HL-60 (cell line): ENCODE measurements at regions not wholly inside any gene's neighbourhood (a gene's known extent, or its start where the extent isn't known, plus 50 kb on each side); places are given as distances from the start of the nearest gene placed in this dataset.
A peak's percentile ranks its signal among the peaks of the same experiment; 100 is the strongest.
"Not testable (repeated sequence)": the region's sequence is repeated elsewhere in the genome, so short reads cannot be mapped to it uniquely, and the experiment has no call there.

Experiments
- DNase-seq, 2 experiments: peaks; one replicate each; pipeline ENCODE4 v3.0.0-alpha.2; 2010 to 2020; ENCODE audit warnings: low read depth in 1 of 2, low spot score in 1 of 2
- H3K27ac ChIP-seq: fragments of 250-450 bp; sonication (Bioruptor Pico); replicated peaks from 2 replicates; pipeline ENCODE4 v1.5.1; 2020; ENCODE audit warnings: mild to moderate bottlenecking, moderate library complexity
- H3K27me3 ChIP-seq: fragments of 250-450 bp; sonication (Bioruptor Pico); 2 replicates; pipeline ENCODE4 v1.5.1; 2021; ENCODE audit warnings: mild to moderate bottlenecking, moderate library complexity; ENCODE audit not compliant: insufficient read depth, poor library complexity, severe bottlenecking
- H3K4me3 ChIP-seq: replicated peaks from 2 replicates; pipeline ENCODE4 v1.5.1; 2011; ENCODE audit warnings: mild to moderate bottlenecking, control low read depth, low read length; ENCODE audit not compliant: insufficient read depth
- CTCF ChIP-seq: IDR thresholded peaks from one replicate; pipeline ENCODE4 v1.5.1; 2011; ENCODE audit warnings: low read length, control low read depth, inconsistent platforms; ENCODE audit not compliant: insufficient read depth
- GABPA ChIP-seq: IDR thresholded peaks from 2 replicates; pipeline ENCODE4 v1.6.1; 2012; ENCODE audit warnings: low read depth
- POLR2AphosphoS5 ChIP-seq: IDR thresholded peaks from 2 replicates; pipeline ENCODE4 v1.6.1; 2012; ENCODE audit warnings: low read depth
- REST ChIP-seq: IDR thresholded peaks from 2 replicates; pipeline ENCODE4 v1.6.1; 2012; ENCODE audit warnings: low read depth; ENCODE audit not compliant: insufficient replicate concordance
- SPI1 ChIP-seq: IDR thresholded peaks from 2 replicates; pipeline ENCODE4 v1.6.1; 2012; ENCODE audit warnings: low read depth, mild to moderate bottlenecking, borderline replicate concordance

- no peaks in the 10 kb centered on the region for H3K27me3 ChIP-seq
- H3K27ac ChIP-seq = no peak overlapping the region
- no peak for DNase-seq
- TF ChIP-seq SPI1 (no peak), GABPA (no peak), REST (no peak), CTCF (no peak), POLR2AphosphoS5 (no peak)
- H3K4me3 ChIP-seq = no peak overlapping the region
Observed at GRCh38 chr18:70822117-70822516, 533.3 kb downstream of the SOCS6 start.

GRCh38 chr18:70808481-70809056 lies 519.7 kb downstream of the SOCS6 start:
- no peak for TF ChIP-seq POLR2AphosphoS5
- no peak for TF ChIP-seq CTCF
- no peak for TF ChIP-seq GABPA
- TF ChIP-seq REST = no peak
- no peak for TF ChIP-seq SPI1
- no peak for DNase-seq
- Histone ChIP-seq H3K4me3 (no peak overlapping the region), H3K27me3 (no peaks in the 10 kb centered on the region), H3K27ac (no peak overlapping the region)

GRCh38 chr18:70781860-70782453 lies 493.1 kb downstream of the SOCS6 start:
- no peak overlapping the region for H3K4me3 ChIP-seq
- no peak overlapping the region for H3K27ac ChIP-seq
- peak; percentile 85 for TF ChIP-seq CTCF
- no peak for TF ChIP-seq POLR2AphosphoS5
- TF ChIP-seq SPI1 = no peak
- no peaks in the 10 kb centered on the region for H3K27me3 ChIP-seq
- DNase-seq = peak; percentile 14 to 52

GRCh38 chr18:70766254-70766653 lies 477.4 kb downstream of the SOCS6 start:
- H3K4me3 ChIP-seq, DNase-seq, H3K27ac ChIP-seq, H3K27me3 ChIP-seq: not testable (repeated sequence)
